ENCODE measurements at regions not wholly inside any gene's neighbourhood (a gene's known extent, or its start where the extent isn't known, plus 50 kb on each side); places are given as distances from the start of the nearest gene placed in this dataset.

DNA sequence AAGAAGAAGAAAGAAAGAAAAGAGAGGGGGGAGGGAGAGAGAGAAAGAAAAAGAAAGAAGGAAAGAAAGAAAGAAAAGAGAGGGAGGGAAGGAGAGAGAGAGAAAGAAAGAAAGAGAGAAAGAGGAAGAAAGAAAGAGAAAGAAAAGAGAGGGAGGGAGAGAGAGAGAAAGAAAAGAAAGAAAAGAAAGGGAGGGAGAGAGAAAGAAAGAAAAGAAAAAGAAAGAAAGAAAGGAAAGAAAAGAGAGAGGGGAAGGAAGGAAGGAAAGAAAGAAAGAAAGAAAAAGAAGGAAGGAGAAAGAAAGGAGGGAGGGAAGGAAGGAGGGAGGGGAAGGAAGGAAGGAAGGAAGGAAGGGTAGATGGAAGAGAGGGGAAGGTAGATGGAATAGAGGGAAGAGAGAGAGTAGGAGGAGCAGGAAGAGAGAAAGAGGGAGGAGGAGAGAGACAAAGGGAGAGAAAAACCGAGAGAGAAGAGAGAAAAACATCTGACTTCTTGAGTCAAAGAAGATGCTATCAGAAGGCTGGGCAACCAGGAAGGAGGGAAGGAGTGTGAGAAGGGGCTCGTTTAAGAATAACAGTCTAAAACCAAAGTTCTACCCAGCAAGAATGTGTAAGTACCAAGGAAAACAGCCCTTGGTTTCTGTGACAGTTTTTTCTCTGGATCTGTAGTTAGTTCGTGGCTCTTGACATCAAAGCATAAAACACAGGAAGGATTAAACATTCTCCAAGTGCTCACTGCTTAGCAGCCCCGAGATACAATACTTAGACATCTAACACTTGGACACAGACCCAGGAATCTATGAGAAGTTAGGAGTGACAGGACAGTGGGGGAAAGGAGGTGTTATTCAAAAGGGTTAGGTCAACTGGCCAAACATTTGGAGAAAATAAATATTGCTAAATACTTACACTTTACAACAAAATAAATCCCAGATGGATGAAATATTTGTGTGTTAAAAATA, 131.9 kb upstream of the STMND1 start:
- TF ChIP-seq, protein P1, sequence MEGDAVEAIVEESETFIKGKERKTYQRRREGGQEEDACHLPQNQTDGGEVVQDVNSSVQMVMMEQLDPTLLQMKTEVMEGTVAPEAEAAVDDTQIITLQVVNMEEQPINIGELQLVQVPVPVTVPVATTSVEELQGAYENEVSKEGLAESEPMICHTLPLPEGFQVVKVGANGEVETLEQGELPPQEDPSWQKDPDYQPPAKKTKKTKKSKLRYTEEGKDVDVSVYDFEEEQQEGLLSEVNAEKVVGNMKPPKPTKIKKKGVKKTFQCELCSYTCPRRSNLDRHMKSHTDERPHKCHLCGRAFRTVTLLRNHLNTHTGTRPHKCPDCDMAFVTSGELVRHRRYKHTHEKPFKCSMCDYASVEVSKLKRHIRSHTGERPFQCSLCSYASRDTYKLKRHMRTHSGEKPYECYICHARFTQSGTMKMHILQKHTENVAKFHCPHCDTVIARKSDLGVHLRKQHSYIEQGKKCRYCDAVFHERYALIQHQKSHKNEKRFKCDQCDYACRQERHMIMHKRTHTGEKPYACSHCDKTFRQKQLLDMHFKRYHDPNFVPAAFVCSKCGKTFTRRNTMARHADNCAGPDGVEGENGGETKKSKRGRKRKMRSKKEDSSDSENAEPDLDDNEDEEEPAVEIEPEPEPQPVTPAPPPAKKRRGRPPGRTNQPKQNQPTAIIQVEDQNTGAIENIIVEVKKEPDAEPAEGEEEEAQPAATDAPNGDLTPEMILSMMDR (IDR thresholded peaks at IDR 0.05), result no peak
- no peak for DNase-seq (ENCODE audit: low spot score)
- H3K4me3 ChIP-seq, result no peak overlapping the region
- no peak overlapping the region for H3K27ac ChIP-seq

DNA sequence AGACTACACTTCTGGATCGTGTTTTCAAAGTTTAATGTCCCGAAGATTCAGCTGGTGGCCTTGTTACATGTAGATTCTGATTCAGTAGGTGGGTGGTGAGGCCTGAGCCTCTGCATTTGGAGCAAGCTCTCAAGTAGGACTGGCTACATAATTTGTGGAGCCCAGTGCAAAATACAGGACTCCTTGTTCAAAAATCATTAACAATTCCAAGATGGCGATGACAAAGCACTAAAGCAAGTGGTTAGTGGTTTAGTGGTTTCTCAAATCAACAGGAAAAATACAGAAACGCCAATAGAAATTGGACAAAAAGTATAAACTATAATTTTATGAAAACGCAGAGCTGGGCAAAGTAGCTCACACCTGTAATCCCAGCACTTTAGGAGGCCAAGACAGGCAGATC, 133.7 kb upstream of the STMND1 start:
- no peak overlapping the region for H3K4me3 ChIP-seq
- no peak for DNase-seq (ENCODE audit: low spot score)
- TF ChIP-seq, protein P1 (IDR thresholded peaks at IDR 0.05), result no peak
- no peak overlapping the region for H3K27ac ChIP-seq

DNA sequence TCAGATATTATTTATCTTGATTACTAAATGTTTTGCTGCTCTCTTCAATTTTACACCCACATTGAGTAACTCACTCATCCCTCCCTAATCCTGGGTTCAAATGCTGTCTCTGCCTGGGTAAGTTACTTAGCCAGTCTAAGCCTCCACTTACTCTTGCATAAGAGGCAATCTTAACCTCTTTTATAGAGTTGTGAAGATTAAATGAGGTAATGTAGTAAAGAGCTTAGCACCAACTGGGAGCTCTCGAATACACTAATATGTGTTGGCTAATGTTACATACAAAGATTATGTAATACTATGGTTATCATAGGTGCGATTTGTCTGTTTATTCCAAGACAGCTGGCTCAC, 134.4 kb upstream of the STMND1 start:
- TF ChIP-seq, protein P1 (IDR thresholded peaks at IDR 0.05), result no peak
- H3K4me3 ChIP-seq, result no peak overlapping the region
- DNase-seq (ENCODE audit: low spot score), result no peak
- H3K27ac ChIP-seq, result no peak overlapping the region

DNA sequence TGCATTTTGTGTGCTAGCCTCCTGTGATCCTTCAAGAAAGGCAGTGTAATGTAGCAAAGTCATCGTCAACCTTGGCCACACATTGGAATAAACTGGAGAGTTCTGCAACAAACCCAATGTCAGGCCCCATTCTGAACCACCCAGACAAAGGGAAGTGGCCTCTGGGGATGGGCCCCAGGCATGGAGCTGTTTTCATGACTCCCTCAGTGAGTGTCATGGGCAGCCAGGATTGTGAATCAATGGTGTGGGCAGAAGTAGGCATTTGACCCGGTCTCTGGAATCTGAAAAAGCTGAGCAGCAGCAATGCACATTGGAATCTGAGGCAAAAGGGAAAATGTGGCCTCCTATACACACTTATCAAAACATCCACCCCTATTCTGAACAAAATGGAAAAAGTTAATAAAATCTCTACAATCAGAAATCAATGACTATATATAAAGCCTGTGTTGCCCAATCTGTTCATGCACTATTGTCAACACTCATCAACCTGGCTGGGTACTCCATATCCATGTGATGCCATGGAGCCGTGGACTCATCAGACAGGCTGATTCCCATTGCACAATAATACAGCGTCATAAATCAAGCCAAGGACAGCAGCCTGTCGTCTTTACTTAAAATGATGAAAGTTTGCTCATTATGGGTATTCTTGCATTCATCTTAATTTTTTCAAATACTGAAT, 134.9 kb upstream of the STMND1 start:
- TF ChIP-seq, protein P1 (IDR thresholded peaks at IDR 0.05), result no peak
- no peak for DNase-seq (ENCODE audit: low spot score)
- H3K27ac ChIP-seq, result no peak overlapping the region
- no peak overlapping the region for H3K4me3 ChIP-seq

DNA sequence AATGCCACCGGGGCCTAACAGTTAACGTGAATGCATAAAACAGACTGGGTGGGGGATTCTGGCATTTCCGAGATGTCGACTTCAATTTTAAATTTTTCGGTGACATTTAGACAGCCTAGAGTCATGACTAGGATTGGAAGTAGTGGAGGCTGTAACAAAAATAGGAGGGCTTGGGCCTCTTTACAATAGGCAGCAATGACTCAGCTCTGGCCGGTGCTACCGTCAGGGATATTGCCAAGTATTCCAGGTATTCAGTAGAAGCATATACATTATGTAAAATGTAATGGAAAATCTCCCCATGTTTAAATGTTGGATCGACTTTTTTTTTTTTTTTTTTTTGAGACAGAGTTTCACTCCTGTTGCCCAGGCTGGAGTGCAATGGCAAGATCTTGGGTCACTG, 136.2 kb upstream of the STMND1 start:
- no peak overlapping the region for H3K27ac ChIP-seq
- no peak for DNase-seq (ENCODE audit: low spot score)
- no peak overlapping the region for H3K4me3 ChIP-seq
- TF ChIP-seq, protein P1 (IDR thresholded peaks at IDR 0.05), result no peak

DNA sequence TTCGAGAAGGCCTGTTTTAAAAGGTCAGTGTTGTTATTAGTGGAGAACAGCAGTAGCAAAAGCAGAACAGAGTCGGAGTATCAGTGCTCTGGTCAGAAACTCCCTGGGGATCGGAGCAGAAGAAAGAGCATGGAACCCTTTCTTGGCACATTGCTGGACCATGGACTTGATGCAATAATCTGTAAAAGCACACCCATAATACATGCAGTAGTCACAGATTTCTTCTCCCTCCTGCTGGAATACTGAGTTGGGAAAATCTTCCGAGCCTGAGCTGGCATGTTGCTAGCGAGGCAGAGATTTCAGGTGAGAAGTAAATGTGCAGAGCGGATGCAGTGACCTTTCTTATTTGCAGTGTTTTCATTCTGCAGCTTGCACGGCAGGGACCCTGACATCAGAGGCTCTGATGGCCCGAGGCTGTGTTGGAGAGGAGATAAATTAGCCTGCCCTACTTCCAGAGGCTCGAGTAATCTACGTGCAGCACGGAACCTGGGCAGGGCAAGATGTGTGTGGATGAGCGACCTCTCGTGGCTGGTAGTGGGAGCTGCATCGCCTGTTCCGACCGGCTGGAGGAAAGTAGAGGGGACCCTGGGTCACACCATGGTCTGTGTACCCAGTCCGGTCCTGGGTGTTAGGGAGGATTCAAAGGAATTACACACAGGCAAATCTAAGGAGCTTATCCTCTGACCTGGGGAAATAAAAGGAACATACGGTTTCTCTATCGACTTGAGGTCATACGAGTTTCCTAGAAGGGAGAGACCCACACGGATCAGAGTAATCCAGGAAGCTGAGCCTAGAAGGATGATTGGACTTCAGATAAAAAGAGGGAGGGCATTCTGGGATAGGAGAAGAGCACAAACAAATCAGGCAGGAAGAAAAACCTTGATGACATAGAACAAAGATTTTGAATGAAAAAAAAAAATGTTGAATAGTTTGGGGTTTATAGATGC, 137.0 kb upstream of the STMND1 start:
- no peak overlapping the region for H3K27ac ChIP-seq
- TF ChIP-seq, protein P1 (IDR thresholded peaks at IDR 0.05), result peak; percentile 79
- H3K4me3 ChIP-seq, result peak overlapping the region; percentile 54
- no peak for DNase-seq (ENCODE audit: low spot score)
